ENCODE measurements at regions not wholly inside any gene's neighbourhood (a gene's known extent, or its start where the extent isn't known, plus 50 kb on each side); places are given as distances from the start of the nearest gene placed in this dataset.
"Not testable (repeated sequence)": the region's sequence is repeated elsewhere in the genome, so short reads cannot be mapped to it uniquely, and the experiment has no call there.

- Histone ChIP-seq H3K27ac (no peak overlapping the region), H3K4me3 (no peak overlapping the region), H3K9me3 (ENCODE audit: low read depth) (no peaks in the 10 kb centered on the region), H3K27me3 (no peaks in the 10 kb centered on the region), H3K36me3 (no peaks in the 10 kb centered on the region), H3K4me1 (ENCODE audit: low read depth) (peaks cover 6% of the 10 kb centered on the region)
- TF ChIP-seq, protein P1, sequence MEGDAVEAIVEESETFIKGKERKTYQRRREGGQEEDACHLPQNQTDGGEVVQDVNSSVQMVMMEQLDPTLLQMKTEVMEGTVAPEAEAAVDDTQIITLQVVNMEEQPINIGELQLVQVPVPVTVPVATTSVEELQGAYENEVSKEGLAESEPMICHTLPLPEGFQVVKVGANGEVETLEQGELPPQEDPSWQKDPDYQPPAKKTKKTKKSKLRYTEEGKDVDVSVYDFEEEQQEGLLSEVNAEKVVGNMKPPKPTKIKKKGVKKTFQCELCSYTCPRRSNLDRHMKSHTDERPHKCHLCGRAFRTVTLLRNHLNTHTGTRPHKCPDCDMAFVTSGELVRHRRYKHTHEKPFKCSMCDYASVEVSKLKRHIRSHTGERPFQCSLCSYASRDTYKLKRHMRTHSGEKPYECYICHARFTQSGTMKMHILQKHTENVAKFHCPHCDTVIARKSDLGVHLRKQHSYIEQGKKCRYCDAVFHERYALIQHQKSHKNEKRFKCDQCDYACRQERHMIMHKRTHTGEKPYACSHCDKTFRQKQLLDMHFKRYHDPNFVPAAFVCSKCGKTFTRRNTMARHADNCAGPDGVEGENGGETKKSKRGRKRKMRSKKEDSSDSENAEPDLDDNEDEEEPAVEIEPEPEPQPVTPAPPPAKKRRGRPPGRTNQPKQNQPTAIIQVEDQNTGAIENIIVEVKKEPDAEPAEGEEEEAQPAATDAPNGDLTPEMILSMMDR (IDR thresholded peaks at IDR 0.05; ENCODE audit: low read depth, low read length): no peak
- DNase-seq (ENCODE audit: low read depth in 1 of 2, low spot score in 1 of 2): no peak
Measured at GRCh38 chr12:114812384-114812783, 128.4 kb upstream of the TBX3 start.

DNA sequence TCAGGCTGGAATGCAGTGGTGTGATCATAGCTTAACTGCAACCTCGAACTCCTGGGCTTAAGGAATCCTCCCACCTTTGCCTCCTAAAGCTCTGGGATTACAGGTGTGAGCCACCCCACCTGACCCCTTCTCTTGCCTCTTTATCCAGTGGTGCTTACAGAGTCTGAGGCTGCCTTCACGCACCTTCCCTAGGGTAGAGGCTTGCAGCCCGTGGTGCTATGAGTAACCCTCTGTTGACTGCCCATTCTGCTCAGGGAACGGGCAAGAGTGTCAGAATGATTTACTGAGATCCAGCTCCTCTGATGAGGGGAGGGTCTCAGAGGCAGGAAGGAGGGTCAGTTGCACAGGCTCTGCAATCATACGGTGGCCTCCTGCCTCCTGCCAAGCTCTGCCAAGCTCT, 125.1 kb upstream of the TBX3 start:
- no peak for DNase-seq (ENCODE audit: low read depth in 1 of 2, low spot score in 1 of 2)
- TF ChIP-seq, protein P1 (IDR thresholded peaks at IDR 0.05; ENCODE audit: low read depth, low read length): no peak
- Histone ChIP-seq H3K4me3 (no peak overlapping the region), H3K36me3 (no peaks in the 10 kb centered on the region), H3K9me3 (ENCODE audit: low read depth) (no peaks in the 10 kb centered on the region), H3K4me1 (ENCODE audit: low read depth) (peaks cover 4% of the 10 kb centered on the region), H3K27ac (no peak overlapping the region), H3K27me3 (no peaks in the 10 kb centered on the region)

GRCh38 chr12:114801381-114801780, 117.4 kb upstream of the TBX3 start:
- not testable (repeated sequence) for DNase-seq (ENCODE audit: low read depth in 1 of 2, low spot score in 1 of 2); H3K27me3 ChIP-seq

DNA sequence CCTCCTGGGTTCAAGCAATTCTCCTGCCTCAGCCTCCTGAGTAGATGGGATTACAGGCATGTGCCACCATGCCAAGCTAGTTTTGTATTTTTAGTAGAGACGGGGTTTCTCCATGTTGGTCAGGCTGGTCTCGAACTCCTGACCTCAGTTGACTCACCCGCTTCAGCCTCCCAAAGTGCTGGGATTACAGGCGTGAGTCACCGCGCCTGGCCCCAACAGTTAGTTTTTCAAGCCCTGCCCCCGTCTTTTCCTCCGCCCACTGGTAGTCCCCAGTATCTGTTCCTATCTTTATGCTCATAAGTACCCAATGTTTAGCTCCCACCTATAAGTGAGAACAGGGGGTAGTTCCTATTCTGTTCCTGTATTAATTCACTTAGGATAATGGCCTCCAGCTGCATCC, 116.6 kb upstream of the TBX3 start:
- not testable (repeated sequence) for H3K27ac ChIP-seq; H3K9me3 ChIP-seq (ENCODE audit: low read depth); H3K36me3 ChIP-seq; H3K27me3 ChIP-seq; H3K4me3 ChIP-seq
- DNase-seq (ENCODE audit: low read depth in 1 of 2, low spot score in 1 of 2): peak in 1 of 2 donors; percentile 15
- H3K4me1 ChIP-seq (ENCODE audit: low read depth): peaks cover 12% of the 10 kb centered on the region

More at GRCh38 chr12:114801381-114801780, 117.4 kb upstream of the TBX3 start:
- H3K4me3 ChIP-seq; H3K9me3 ChIP-seq (ENCODE audit: low read depth); H3K36me3 ChIP-seq; H3K27ac ChIP-seq: not testable (repeated sequence)
- peaks cover 12% of the 10 kb centered on the region for H3K4me1 ChIP-seq (ENCODE audit: low read depth)

- peak overlapping the region; percentile 83 for H3K27ac ChIP-seq
- H3K4me3 ChIP-seq: no peak overlapping the region
- H3K27me3 ChIP-seq: no peaks in the 10 kb centered on the region
- TF ChIP-seq, protein P1 (IDR thresholded peaks at IDR 0.05; ENCODE audit: low read depth, low read length): no peak
- peak; percentile 30 to 96 for DNase-seq (ENCODE audit: low read depth in 1 of 2, low spot score in 1 of 2)
- no peaks in the 10 kb centered on the region for H3K36me3 ChIP-seq
- no peaks in the 10 kb centered on the region for H3K9me3 ChIP-seq (ENCODE audit: low read depth)
- H3K4me1 ChIP-seq (ENCODE audit: low read depth): peaks cover 12% of the 10 kb centered on the region
Measured at GRCh38 chr12:114799574-114800487, 115.9 kb upstream of the TBX3 start.

DNA sequence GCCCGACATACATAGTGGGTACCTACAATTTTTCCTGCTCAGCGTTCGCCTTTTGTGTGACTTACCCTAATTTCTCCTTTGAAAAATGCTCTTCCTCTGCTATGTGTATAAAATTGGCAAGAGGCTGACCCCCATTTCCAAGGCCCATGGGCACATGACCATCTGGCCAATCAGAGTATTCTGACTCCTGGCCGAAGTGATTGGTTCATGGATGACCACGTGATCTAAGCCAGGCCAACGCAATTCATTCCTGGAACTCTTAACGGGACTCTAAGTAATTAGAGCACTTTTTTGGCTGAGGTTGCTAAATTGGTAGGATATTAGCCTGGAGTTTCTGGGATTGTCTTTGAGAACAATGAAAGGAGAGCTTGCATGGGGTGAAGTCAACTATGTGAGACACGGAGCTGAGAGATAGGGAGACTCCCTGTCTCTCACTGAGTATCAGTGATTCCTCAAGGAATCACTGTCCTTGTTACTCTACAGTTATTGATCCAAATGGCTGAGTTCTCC, 110.1 kb upstream of the TBX3 start:
- Histone ChIP-seq H3K27ac (no peak overlapping the region), H3K27me3 (no peaks in the 10 kb centered on the region), H3K9me3 (ENCODE audit: low read depth) (no peaks in the 10 kb centered on the region), H3K36me3 (no peaks in the 10 kb centered on the region), H3K4me3 (no peak overlapping the region), H3K4me1 (ENCODE audit: low read depth) (peaks cover 4% of the 10 kb centered on the region)
- TF ChIP-seq, protein P1 (IDR thresholded peaks at IDR 0.05; ENCODE audit: low read depth, low read length): no peak
- no peak for DNase-seq (ENCODE audit: low read depth in 1 of 2, low spot score in 1 of 2)
